ENCODE measurements at regions not wholly inside any gene's neighbourhood (a gene's known extent, or its start where the extent isn't known, plus 50 kb on each side); places are given as distances from the start of the nearest gene placed in this dataset.
"Not testable (repeated sequence)": the region's sequence is repeated elsewhere in the genome, so short reads cannot be mapped to it uniquely, and the experiment has no call there.

DNA sequence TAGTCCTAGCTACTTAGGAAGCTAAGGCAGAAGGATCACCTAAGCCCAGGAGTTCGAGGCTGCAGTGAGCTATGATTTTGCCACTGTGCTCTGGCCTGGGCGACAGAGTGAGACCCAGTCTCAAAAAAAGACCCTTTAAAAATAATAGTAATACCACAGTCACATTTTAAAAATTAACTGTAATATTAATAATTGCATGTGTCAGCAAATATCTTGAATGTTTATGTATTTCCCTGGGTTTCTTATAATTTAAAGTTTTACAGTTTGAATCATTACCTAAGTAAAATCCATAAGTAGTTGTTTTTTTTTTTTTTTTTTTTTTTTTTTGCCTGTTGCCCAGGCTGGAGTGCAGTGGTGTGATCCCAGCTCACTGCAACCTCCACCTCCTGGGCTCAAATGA, 69.2 kb downstream of the LYZL2 start:
- no peak for DNase-seq

DNA sequence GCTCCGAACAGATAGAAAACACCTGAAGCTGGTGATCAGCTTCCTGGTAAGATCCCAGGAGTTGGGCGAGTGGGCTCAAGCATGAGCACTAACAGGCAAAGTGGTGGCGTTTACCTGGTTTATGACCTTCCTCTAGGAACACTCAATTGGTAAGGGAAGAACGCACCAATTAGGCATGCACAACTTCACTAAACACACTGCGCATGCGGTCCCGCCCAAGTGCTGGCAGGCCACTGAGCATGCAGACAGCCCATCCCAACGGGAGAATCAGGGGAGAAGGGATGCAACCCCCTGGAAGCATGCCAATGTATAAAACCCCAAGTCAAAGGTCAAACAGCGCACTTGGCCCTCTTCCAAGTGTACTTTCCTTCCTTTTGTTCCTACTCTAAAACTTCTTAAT, 70.4 kb downstream of the LYZL2 start:
- no peak for DNase-seq

DNA sequence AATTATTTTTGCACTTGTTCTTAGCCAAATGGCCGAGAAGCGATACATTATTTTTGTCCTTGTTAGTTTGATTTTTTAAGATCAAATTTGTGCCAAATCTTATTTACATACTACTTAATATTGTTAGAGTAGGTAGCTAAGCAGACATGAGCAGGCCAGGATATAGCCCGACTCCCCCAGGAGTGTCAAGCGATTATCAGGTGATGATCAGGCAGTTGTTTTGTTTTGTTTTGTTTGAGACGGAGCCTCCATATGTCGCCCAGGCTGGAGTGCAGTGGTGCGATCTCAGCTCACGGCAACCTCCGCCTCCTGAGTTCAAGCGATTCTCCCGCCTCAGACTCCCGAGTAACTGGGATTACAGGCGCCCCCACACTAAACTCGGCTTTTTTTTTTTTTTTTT, 71.1 kb downstream of the LYZL2 start:
- no peak for DNase-seq

DNA sequence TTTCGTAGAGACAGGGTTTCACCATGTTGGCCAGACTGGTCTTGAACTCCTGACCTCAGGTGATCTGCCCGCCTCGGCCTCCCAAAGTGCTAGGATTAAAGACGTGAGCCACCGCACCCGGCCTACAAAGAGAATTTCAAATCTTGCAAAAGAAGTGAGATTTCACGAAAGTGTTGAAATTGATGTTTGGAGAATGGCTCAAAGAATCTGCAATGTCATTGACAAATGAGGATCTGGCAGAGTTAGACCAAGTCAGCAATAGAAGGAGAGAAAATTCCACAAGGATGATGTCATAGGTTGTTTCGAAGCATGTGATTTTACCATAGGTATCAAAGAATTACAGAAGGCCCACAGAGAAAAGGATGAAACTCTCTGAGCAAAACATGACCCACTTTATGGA, 71.7 kb downstream of the LYZL2 start:
- DNase-seq: no peak

DNA sequence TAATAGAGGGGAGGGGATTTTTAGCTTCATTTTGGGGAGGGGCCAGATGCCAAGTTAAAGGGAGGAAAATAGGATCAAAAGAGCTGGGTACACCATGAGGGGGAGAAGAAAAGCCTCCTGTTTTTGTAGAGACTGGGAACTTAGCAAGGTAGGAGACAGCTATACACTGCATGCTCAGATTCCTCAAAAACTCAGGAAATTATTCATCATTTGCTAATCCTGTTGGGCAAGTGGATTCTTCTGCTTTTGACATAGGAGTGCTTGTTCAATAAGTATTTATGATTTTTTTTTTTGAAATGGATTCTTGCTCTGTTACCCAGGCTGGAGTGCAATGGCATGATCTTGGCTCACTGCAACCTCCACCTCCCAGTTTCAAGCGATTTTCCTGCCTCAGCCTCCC, 73.4 kb downstream of the LYZL2 start:
- DNase-seq: no peak

DNA sequence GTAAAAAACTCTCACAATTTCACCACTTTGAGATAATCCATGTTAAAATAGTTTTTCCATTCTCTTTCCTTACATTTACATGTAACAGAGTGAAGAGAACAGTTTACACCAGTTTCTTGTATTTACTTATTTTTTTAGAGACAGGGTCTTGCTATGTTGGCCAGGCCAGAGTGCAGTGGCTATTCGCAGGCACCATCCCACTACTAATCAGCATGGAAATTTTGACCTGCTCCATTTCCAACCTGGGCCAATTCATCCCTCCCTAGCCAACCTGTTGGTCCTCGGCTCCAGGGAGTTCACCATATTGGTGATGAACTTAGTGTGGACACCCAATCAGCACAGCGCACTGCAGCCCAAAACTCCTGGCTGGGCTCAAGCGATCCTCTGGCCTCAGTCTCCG, 74.1 kb downstream of the LYZL2 start:
- no peak for DNase-seq

DNA sequence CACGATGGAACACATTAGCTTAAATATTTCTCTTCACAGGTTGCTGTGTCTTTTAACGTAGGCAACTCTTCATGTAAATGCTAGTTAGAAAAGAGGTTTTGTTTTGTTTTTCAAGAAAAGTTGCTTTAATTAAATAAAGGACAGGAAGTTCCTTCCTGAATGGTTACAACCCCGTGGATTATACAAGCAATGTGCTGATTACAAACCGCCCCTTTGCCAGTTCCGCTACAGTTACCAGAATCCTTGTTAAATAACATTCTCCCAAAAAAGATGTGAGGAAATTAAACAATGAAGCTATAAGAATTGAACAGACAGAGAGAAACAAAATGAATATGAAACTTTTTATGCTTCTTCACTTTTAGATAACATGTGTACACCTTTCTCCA, 75.1 kb downstream of the LYZL2 start:
- no peak for DNase-seq

DNA sequence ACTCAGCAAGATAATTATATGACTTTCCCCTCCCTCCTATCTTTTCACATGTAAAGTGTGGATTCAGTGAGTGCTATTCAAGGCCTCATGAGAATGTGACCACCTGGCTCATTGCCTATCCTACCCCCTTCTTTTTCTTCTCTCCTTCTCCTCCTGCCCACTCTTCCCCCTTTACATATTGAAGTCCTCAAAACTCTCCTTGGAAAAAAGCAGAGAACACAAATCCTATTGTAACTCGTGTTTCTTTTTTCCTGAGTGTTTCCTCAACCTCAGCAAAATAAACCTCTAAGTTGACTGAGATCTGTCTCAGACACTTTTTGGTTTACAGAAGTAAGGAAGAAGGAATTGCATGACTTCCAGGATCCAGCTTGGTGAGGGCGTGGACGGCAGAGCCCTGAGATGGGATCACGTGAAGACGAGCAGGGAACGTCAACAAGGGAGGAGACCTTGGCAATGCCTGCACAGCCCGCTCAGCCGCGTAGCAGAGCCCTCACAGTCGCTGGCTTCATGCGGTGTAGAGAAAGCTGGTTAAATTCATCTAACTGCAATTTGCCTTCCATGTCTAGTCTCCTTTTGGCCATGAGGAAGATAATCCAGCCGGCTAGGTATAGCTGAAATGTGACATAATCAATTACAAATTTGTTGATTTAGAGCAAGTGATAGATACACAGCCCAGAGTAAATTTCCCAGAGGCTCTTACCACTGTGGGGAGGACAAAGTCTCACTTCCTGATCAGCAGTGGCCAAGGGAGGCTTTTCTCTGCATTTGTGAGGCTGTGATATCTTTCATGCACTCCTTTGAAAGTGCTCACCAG, 75.7 kb downstream of the LYZL2 start:
- no peak for DNase-seq

DNA sequence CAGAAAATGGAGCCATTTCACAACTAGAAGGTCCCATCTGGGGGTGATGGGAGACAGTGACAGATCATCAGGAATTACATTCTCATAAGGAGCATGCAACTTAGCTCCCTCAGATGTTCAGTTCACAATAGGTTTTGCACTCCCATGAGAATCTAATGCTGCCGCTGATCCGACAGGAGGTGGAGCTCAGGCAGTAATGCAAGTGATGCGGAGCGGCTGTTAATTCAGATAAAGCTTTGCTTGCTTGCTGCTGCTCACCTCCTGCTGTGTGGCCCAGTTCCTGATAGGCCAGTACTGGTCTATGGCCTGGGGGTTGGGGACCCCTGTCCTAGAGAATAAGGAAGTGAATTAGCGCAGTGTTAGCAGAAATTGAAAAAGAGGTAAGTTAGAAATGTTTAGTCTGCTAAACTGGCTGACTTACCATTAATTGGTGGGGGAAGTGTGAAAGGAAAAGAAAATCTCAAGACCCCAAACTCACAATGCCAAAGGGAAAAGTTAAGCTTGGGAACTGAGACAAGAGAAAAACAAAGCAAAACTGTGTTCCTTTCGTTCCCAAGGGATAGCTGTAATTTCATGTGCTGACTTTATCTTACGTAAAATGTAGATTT, 76.4 kb downstream of the LYZL2 start:
- DNase-seq: no peak

DNA sequence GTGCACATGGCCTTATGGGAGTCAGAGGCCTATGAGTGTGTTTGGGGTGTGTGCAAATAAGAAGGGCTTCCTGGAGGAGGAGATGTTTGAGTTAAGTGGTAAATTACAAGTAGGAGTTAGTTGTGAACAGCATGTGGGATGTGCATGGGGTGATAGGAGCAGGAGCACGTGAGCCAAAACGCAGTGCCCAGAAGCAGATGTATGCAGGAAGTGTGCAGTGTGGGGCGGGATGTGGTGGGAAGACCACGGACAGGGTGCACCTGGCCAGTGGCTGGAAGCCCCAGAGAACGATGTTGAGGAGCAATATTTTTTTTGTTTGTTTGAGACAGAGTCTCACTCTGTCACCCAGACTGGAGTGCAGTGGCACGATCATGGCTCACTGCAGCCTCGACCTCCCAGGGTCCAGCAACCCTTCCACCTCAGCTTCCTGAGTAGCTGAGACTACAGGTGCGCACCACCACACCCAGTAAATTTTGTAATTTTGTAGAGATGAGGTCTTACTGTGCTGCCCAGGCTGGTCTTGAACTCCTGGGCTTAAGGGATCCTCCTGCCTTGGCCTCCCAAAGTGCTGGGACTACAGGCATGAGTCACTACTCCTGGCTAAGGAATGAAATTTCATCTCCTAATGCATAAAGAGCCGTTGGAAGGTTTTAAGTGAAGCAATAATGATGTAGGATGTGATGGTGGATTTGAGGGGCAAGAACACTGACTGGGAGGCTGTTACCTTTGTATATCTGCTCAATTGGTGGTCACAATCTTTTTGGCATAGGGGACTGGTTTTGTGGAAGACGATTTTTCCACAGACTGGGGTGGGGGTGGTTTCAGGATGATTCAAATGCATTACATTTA, 78.4 kb downstream of the LYZL2 start:
- DNase-seq: no peak

DNA sequence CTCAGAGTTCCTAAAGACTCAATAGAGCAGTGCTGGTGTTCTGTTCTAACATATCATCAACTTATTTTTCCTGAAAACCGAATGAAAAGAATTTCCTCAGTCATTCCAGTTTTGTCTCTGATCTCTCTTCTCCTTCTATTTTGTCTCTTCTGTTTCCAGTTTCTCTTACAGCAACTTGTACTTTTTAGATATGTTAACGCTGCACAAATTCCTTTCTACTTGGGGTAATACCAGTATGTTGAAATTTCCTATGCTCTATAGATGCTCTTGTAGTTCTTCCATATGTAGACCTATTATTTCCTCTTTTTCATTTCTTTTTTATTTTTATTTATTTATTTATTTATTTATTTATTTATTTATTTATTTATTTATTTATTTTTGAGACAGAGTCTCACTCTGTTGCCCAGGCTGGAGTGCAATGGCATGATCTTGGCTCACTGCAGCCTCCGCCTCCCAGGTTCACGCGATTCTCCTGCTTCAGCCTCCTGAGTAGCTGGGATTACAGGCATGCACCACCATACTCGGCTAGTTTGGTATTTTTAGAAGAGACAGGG, 80.3 kb downstream of the LYZL2 start:
- DNase-seq: not testable (repeated sequence)

DNA sequence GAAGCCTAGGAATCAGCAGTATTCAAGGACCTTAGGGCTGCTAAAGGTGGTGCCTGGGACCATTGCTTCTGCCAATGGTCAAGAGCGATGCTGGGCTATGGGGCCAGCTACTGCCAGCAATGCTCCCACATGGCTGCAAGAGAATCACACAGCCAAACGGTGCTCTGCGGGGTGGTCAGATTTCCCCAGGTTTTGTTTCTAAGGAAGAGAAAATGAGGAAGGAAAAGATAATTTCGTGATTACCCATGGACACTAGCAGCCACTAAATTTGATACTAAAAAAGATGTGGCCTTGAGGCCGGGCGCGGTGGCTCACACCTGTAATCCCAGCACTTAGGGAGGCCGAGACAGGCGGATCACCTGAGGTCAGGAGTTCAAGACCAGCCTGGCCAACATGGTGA, 83.0 kb downstream of the LYZL2 start:
- DNase-seq: no peak

DNA sequence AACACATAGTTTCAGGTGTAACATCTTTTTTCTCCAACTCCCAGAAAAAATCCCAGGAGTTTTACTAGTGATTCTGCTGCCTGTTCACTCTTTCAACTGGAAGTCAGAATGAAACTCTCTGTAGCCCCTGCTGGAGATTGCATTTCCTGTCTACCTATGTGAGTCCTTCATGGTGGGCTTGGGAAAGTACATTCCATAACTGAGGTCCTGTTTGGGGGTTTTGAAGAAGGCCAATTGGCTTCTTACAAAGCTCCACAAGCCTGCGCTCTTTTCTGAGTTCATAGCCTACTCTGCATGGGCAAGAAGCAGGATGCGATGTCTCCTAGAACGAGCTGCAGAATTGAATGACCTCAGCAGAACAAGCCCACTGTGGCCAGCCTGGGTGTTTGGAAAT, 86.7 kb downstream of the LYZL2 start:
- no peak for DNase-seq

DNA sequence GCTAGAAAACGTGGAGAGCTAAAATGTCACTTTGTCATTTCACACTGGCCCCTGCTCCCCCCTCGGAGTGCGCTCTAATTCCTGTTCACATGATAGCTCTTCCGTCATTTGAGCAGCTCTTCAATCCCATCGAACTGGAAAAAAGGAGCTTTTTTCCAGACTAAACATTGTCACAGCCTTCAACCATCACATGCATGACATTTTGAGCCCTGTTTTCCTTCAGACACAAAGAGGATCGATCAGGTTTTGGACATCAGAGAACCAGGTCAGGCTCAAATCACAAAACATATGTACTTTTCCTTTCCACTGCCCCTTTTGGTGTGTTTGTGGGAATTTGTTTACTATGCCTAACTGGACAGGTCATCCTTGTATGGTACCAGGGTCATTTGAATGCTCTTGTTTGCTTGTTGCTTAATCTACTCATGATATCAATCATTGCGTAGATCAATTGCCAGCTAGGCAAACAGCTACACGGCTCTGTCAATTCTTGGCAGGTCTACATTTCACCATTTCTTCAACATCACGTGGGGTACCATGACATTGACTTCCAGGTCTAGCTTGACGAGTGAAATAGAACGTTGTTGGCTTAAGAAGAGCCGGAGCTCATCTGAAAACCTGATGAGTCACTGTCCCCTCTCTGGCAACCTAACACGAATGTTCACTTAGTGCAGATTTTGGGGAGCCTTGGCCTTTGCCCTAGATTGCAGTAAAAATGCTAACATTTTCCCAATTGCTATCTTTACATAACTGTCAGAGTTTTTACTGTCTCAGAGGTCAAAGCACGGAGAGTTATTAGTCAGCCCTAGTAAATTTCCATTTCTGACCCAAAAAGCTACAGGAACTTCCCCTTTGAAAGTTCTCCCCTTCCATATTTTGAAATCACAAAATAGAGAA, 87.3 kb downstream of the LYZL2 start:
- DNase-seq: peak; percentile 61

DNA sequence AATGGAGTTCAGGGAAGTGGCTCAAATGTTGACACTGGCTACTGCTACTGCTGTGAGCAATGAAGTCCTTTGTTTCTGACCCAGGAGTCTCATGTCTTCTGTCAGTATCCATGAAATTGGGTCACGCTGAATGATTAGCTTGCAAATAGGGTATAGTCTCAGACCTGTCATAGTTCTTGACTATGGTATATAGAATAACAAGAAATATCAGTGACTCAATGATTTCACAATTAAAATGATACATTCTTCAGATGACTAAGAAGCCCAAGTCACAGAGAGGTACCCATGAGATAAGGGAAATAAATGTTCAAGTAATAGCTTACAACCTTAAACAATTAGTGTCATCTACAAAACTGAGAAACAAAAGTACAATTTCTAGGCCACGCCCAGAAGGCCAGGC, 89.3 kb downstream of the LYZL2 start:
- DNase-seq: no peak

DNA sequence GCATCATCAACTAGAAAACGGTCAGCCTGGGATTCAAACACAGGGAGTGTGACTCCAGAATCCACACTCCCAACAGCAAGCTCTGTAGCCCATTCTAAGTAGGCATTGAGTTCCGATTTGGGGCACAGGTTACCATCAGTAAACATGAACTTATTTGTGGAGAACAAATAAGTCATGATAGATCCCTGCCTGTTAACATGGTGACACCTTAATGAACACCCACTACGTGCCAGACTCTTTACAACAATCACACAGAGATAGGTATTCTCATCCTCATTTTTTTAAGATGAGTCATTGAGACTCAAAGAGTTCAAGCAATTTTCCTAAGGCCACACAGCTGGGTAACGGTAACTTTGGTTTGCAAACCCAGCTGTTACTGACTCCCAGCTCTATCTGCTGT, 91.5 kb downstream of the LYZL2 start:
- no peak for DNase-seq

DNA sequence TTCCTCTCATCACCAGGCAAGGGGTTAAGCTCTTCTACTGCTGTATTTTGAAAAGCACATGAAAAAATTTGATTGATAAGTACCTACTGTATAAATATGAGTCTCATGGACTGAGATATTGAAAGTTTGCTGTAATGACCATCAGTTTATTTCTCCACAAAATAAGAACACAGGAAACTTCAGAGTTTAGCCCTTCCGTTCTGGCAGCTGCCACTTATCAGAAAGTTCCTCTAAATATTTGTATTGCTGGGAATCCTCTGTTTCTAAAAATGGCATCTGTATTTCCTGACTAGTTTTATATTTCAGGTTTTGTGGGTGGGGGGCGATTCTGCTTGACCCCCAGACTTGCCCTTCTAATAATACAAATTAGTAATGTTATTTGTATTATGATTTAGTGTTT, 92.0 kb downstream of the LYZL2 start:
- DNase-seq: no peak

DNA sequence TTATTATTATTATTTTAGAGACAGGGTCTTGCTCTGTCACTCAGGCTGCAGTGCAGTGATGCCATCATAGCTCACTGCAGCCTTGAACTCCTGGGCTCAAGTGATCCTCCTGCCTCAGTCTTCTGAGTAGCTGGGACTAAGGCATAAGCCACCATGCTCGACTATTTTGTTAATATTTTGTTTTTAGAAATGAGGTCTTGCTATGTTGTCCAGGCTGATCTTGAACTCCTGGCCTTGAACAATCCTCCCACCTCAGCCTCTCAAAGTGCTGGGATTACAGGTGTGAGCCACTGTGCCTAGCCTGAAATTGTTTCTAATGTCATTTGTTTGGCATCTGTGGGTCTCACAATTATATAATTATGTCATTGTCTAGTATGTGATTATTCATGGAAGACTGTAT, 92.4 kb downstream of the LYZL2 start:
- DNase-seq: not testable (repeated sequence)

DNA sequence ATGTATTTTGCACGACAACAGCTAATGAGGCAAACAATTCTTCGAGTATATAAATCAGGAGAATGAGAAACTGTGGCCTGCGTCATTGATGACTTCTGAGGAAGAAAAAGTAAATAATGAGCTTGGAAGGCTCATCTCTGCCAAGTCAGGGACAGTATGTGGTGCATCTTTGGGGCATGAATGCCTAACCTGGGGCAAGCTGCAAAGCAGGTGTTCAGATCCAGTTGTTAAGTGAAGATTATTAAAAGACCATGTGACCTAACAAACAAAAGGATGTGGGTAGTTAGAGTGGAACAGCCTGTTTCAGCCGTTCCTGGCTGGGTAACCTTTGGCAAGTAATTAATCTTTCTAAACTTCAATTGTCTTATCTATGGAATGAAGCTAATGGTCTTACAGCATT, 93.0 kb downstream of the LYZL2 start:
- DNase-seq: no peak

DNA sequence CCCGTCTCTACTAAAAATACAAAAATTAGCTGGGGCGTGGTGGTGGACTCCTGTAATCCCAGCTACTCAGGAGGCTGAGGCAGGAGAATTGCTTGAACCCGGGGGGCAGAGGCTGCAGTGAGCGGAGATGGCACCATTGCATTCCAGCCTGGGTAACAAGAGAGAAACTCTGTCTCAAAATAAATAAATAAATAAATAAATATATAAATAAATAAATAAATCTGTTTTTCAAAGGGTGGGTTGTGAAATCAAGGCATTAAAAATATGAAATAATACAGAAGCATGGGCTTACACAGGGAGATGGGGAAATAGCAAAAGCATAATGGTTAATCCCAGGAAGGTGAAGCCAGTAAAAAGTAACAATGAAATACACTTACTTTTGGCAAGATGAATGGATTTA, 93.9 kb downstream of the LYZL2 start:
- DNase-seq: no peak

DNA sequence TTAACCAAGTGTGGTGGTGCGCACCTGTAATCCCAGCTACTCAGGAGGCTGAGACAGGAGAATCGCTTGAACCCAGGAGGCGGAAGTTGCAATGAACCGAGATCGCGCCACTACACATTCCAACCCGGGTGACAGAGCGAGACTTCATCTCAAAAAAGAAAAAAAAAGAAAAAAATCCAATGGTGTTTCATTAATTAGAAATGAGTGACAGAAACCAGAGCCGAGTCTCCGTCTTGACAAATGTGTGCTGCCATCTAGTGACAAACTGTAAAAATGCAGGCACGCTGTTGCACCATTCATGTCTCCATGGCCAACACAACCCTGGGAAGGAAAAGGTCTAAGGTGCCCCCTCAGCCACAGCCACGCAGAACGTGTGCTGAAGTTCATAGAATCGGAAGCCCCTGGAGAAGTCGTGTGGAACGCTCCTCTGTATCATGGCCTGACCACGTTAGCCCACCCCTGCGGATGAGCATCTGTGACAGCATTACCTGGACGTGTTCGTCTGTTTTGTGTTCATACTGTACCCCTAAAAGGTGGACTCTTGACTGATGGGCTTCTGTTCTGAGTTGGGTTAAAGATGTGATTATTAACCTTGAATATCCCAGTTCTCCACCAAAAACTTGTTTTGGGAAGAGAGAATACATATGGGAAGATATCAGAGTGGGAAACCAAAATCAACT, 94.9 kb downstream of the LYZL2 start:
- peak; percentile 76 for DNase-seq

Data from CD4-positive, alpha-beta T cell treated with Interleukin-15 for 1 hour (primary cell).